WTC11 (cell line): ENCODE measurements at regions not wholly inside any gene's neighbourhood (a gene's known extent, or its start where the extent isn't known, plus 50 kb on each side); places are given as distances from the start of the nearest gene placed in this dataset.

Experiments used
- CBFB ChIP-seq: sonication (generic); formaldehyde crosslinking; IDR thresholded peaks from 2 replicates; pipeline ENCODE4 v1.8.1; 2022; ENCODE audit warnings: mild to moderate bottlenecking, low read depth, missing genetic modification reagents
- FOXJ3 ChIP-seq: sonication (generic); formaldehyde crosslinking; IDR thresholded peaks from 2 replicates; pipeline ENCODE4 v1.9.0; 2021; ENCODE audit warnings: missing genetic modification reagents, mild to moderate bottlenecking, borderline replicate concordance
- KAT7 ChIP-seq: sonication (generic); formaldehyde crosslinking; IDR thresholded peaks from 2 replicates; pipeline ENCODE4 v1.8.1; 2023; ENCODE audit warnings: missing genetic modification reagents, mild to moderate bottlenecking, borderline replicate concordance
- SMAD3 ChIP-seq: sonication (generic); formaldehyde crosslinking; IDR thresholded peaks from 2 replicates; pipeline ENCODE4 v1.8.0; 2022; ENCODE audit warnings: missing genetic modification reagents, mild to moderate bottlenecking, borderline replicate concordance
- TF ChIP-seq, protein P1 (sequence below): sonication (generic); formaldehyde crosslinking; IDR thresholded peaks from 2 replicates; pipeline ENCODE4 v1.8.1; 2023; ENCODE audit warnings: mild to moderate bottlenecking, missing genetic modification reagents, moderate library complexity
- TF ChIP-seq, protein P2 (sequence below): sonication (generic); formaldehyde crosslinking; IDR thresholded peaks from 2 replicates; pipeline ENCODE4 v1.8.0; 2022; ENCODE audit warnings: mild to moderate bottlenecking, missing genetic modification reagents
- TF ChIP-seq, protein P3 (sequence below): sonication (generic); formaldehyde crosslinking; IDR thresholded peaks from 2 replicates; pipeline ENCODE4 v1.8.0; 2022; ENCODE audit warnings: mild to moderate bottlenecking, missing genetic modification reagents
- TF ChIP-seq, protein P4 (sequence below): fragments of 200-600 bp; IDR thresholded peaks from 2 replicates; pipeline ENCODE4 v1.8.0; 2022; ENCODE audit warnings: antibody characterized with exemption
- TF ChIP-seq, protein P5 (sequence below): sonication (generic); formaldehyde crosslinking; IDR thresholded peaks from 2 replicates; pipeline ENCODE4 v1.8.1; 2023; ENCODE audit warnings: mild to moderate bottlenecking, missing genetic modification reagents, borderline replicate concordance
- TF ChIP-seq, protein P6 (sequence below): sonication (generic); formaldehyde crosslinking; IDR thresholded peaks from 2 replicates; pipeline ENCODE4 v1.8.1; 2022; ENCODE audit warnings: mild to moderate bottlenecking, moderate library complexity, missing genetic modification reagents

DNA sequence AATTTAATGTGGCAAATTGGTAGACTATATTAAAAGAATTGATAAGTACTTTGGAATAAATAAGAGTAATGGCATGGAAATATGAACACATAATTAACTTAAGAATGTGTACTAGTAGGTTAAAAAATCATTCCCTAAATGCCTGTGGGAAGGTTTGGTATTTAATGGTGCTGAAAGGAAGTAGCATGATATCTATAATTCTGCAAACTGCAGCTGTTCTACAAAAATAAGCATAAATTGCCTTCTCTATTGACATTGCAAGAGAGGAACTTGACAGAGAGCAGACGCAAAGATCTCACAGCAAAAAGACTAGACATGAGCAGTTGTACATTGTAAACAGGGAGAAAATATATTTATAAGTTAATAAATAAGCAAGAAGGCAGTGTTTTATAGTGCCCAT lies 752.5 kb upstream of the PCDH10 start:
- TF ChIP-seq, protein P1, sequence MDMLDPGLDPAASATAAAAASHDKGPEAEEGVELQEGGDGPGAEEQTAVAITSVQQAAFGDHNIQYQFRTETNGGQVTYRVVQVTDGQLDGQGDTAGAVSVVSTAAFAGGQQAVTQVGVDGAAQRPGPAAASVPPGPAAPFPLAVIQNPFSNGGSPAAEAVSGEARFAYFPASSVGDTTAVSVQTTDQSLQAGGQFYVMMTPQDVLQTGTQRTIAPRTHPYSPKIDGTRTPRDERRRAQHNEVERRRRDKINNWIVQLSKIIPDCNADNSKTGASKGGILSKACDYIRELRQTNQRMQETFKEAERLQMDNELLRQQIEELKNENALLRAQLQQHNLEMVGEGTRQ = no peak
- TF ChIP-seq, protein P2, sequence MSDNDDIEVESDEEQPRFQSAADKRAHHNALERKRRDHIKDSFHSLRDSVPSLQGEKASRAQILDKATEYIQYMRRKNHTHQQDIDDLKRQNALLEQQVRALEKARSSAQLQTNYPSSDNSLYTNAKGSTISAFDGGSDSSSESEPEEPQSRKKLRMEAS = no peak
- TF ChIP-seq, protein P3, sequence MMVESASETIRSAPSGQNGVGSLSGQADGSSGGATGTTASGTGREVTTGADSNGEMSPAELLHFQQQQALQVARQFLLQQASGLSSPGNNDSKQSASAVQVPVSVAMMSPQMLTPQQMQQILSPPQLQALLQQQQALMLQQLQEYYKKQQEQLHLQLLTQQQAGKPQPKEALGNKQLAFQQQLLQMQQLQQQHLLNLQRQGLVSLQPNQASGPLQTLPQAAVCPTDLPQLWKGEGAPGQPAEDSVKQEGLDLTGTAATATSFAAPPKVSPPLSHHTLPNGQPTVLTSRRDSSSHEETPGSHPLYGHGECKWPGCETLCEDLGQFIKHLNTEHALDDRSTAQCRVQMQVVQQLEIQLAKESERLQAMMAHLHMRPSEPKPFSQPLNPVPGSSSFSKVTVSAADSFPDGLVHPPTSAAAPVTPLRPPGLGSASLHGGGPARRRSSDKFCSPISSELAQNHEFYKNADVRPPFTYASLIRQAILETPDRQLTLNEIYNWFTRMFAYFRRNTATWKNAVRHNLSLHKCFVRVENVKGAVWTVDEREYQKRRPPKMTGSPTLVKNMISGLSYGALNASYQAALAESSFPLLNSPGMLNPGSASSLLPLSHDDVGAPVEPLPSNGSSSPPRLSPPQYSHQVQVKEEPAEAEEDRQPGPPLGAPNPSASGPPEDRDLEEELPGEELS (CRISPR knock-in tag) = no peak
- TF ChIP-seq SMAD3 (no peak), KAT7 (CRISPR knock-in tag) (no peak), FOXJ3 (CRISPR knock-in tag) (no peak), CBFB (CRISPR knock-in tag) (no peak)
- TF ChIP-seq, protein P4, sequence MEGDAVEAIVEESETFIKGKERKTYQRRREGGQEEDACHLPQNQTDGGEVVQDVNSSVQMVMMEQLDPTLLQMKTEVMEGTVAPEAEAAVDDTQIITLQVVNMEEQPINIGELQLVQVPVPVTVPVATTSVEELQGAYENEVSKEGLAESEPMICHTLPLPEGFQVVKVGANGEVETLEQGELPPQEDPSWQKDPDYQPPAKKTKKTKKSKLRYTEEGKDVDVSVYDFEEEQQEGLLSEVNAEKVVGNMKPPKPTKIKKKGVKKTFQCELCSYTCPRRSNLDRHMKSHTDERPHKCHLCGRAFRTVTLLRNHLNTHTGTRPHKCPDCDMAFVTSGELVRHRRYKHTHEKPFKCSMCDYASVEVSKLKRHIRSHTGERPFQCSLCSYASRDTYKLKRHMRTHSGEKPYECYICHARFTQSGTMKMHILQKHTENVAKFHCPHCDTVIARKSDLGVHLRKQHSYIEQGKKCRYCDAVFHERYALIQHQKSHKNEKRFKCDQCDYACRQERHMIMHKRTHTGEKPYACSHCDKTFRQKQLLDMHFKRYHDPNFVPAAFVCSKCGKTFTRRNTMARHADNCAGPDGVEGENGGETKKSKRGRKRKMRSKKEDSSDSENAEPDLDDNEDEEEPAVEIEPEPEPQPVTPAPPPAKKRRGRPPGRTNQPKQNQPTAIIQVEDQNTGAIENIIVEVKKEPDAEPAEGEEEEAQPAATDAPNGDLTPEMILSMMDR = no peak
- TF ChIP-seq, protein P5, sequence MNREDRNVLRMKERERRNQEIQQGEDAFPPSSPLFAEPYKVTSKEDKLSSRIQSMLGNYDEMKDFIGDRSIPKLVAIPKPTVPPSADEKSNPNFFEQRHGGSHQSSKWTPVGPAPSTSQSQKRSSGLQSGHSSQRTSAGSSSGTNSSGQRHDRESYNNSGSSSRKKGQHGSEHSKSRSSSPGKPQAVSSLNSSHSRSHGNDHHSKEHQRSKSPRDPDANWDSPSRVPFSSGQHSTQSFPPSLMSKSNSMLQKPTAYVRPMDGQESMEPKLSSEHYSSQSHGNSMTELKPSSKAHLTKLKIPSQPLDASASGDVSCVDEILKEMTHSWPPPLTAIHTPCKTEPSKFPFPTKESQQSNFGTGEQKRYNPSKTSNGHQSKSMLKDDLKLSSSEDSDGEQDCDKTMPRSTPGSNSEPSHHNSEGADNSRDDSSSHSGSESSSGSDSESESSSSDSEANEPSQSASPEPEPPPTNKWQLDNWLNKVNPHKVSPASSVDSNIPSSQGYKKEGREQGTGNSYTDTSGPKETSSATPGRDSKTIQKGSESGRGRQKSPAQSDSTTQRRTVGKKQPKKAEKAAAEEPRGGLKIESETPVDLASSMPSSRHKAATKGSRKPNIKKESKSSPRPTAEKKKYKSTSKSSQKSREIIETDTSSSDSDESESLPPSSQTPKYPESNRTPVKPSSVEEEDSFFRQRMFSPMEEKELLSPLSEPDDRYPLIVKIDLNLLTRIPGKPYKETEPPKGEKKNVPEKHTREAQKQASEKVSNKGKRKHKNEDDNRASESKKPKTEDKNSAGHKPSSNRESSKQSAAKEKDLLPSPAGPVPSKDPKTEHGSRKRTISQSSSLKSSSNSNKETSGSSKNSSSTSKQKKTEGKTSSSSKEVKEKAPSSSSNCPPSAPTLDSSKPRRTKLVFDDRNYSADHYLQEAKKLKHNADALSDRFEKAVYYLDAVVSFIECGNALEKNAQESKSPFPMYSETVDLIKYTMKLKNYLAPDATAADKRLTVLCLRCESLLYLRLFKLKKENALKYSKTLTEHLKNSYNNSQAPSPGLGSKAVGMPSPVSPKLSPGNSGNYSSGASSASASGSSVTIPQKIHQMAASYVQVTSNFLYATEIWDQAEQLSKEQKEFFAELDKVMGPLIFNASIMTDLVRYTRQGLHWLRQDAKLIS = no peak
- TF ChIP-seq, protein P6, sequence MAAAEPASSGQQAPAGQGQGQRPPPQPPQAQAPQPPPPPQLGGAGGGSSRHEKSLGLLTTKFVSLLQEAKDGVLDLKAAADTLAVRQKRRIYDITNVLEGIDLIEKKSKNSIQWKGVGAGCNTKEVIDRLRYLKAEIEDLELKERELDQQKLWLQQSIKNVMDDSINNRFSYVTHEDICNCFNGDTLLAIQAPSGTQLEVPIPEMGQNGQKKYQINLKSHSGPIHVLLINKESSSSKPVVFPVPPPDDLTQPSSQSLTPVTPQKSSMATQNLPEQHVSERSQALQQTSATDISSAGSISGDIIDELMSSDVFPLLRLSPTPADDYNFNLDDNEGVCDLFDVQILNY (CRISPR knock-in tag) = no peak
